ENCODE measurements at regions not wholly inside any gene's neighbourhood (a gene's known extent, or its start where the extent isn't known, plus 50 kb on each side); places are given as distances from the start of the nearest gene placed in this dataset.
A peak's percentile ranks its signal among the peaks of the same experiment; 100 is the strongest.
"Not testable (repeated sequence)": the region's sequence is repeated elsewhere in the genome, so short reads cannot be mapped to it uniquely, and the experiment has no call there.

- DNase-seq (ENCODE audit: low spot score): not testable (repeated sequence)
These were observed 268.4 kb downstream of the ZNF37A start for GRCh38 chr10:38362514-38362913.

GRCh38 chr10:38364073-38364472 is 269.9 kb downstream of the ZNF37A start:
- DNase-seq (ENCODE audit: low spot score): not testable (repeated sequence)

- peak; percentile 39 for DNase-seq (ENCODE audit: low spot score)
These were observed 271.8 kb downstream of the ZNF37A start for GRCh38 chr10:38365917-38366316.

GRCh38 chr10:38383800-38384199 is 289.7 kb downstream of the ZNF37A start:
- DNase-seq (ENCODE audit: low spot score): not testable (repeated sequence)

GRCh38 chr10:38386869-38387268 is 292.7 kb downstream of the ZNF37A start:
- not testable (repeated sequence) for DNase-seq (ENCODE audit: low spot score)

GRCh38 chr10:38390725-38391124 is 296.6 kb downstream of the ZNF37A start:
- DNase-seq (ENCODE audit: low spot score): not testable (repeated sequence)

- not testable (repeated sequence) for DNase-seq (ENCODE audit: low spot score)
These were observed 301.3 kb downstream of the ZNF37A start for GRCh38 chr10:38395465-38395864.

- not testable (repeated sequence) for DNase-seq (ENCODE audit: low spot score)
These were observed 302.2 kb downstream of the ZNF37A start for GRCh38 chr10:38396178-38396954.

GRCh38 chr10:38401565-38401964 is 307.4 kb downstream of the ZNF37A start:
- DNase-seq (ENCODE audit: low spot score): not testable (repeated sequence)

GRCh38 chr10:38402442-38403346 is 308.6 kb downstream of the ZNF37A start:
- DNase-seq (ENCODE audit: low spot score): peak; percentile 94

- DNase-seq (ENCODE audit: low spot score): peak; percentile 21
These were observed 309.4 kb downstream of the ZNF37A start for GRCh38 chr10:38403347-38404117.

- DNase-seq (ENCODE audit: low spot score): not testable (repeated sequence)
These were observed 329.5 kb downstream of the ZNF37A start for GRCh38 chr10:38423634-38424033.

- DNase-seq (ENCODE audit: low spot score): not testable (repeated sequence)
These were observed 336.1 kb downstream of the ZNF37A start for GRCh38 chr10:38430242-38430641.

- DNase-seq (ENCODE audit: low spot score): not testable (repeated sequence)
These were observed 343.2 kb downstream of the ZNF37A start for GRCh38 chr10:38437359-38437758.

- DNase-seq (ENCODE audit: low spot score): not testable (repeated sequence)
These were observed 354.6 kb downstream of the ZNF37A start for GRCh38 chr10:38448614-38449355.

- DNase-seq (ENCODE audit: low spot score): not testable (repeated sequence)
These were observed 355.5 kb downstream of the ZNF37A start for GRCh38 chr10:38449618-38450017.

- not testable (repeated sequence) for DNase-seq (ENCODE audit: low spot score)
These were observed 356.4 kb downstream of the ZNF37A start for GRCh38 chr10:38450372-38451057.

- not testable (repeated sequence) for DNase-seq (ENCODE audit: low spot score)
These were observed 357.3 kb downstream of the ZNF37A start for GRCh38 chr10:38451306-38451967.
